H1 (cell line): ENCODE measurements at regions not wholly inside any gene's neighbourhood (a gene's known extent, or its start where the extent isn't known, plus 50 kb on each side); places are given as distances from the start of the nearest gene placed in this dataset.

Experiments used
- GABPA ChIP-seq: IDR thresholded peaks from 2 replicates; pipeline ENCODE4 v1.6.1; 2011; ENCODE audit warnings: mild to moderate bottlenecking, low read length, moderate library complexity, borderline replicate concordance; ENCODE audit not compliant: insufficient read depth
- PHF8 ChIP-seq: fragments of 200-600 bp; sonication (generic); conservative IDR thresholded peaks from 2 replicates; pipeline ENCODE4 v1.7.1; 2012; ENCODE audit warnings: low read depth, mild to moderate bottlenecking, inconsistent platforms, low read length, moderate library complexity
- SUZ12 ChIP-seq: fragments of 200-600 bp; sonication (generic); IDR thresholded peaks from 2 replicates; pipeline ENCODE4 v1.6.1; 2012; ENCODE audit warnings: mild to moderate bottlenecking, inconsistent platforms, low read length, moderate library complexity, mixed read lengths

DNA sequence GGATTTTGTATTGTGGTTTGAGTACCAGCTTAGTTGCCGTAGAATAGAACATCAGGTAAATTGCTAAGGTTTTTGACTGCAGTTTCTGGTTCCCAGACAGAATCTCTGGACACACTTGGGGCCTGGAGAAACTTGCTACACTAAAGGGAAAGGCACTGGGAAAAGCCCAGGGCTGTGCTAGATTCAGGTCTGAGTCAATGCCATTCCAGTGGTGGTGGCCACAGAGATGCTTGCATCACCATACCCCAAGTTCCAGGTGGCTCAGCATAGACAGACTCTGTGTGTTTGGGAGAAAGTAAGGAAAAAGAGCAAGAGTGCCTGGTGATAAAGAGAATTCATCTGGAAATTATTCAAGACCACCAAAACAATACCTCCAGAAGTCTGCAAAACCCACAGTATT, 120.6 kb downstream of the HMHB1 start:
- TF ChIP-seq PHF8: no peak
- no peak for TF ChIP-seq GABPA
- no peak for TF ChIP-seq SUZ12
